Activated CD4-positive, alpha-beta T cell treated with anti-CD3 and anti-CD28 coated beads for 4 hours (primary cell): ENCODE measurements at regions not wholly inside any gene's neighbourhood (a gene's known extent, or its start where the extent isn't known, plus 50 kb on each side); places are given as distances from the start of the nearest gene placed in this dataset.
"Not testable (repeated sequence)": the region's sequence is repeated elsewhere in the genome, so short reads cannot be mapped to it uniquely, and the experiment has no call there.

Experiments used
- DNase-seq, 2 donors: peaks; one replicate each; pipeline ENCODE4 v3.0.0-alpha.2; 2020

- no peak for DNase-seq
Measured at GRCh38 chr1:229017091-229017490, 253.8 kb upstream of the RAB4A start.

- DNase-seq = no peak
Measured at GRCh38 chr1:229018674-229019295, 252.1 kb upstream of the RAB4A start.

DNA sequence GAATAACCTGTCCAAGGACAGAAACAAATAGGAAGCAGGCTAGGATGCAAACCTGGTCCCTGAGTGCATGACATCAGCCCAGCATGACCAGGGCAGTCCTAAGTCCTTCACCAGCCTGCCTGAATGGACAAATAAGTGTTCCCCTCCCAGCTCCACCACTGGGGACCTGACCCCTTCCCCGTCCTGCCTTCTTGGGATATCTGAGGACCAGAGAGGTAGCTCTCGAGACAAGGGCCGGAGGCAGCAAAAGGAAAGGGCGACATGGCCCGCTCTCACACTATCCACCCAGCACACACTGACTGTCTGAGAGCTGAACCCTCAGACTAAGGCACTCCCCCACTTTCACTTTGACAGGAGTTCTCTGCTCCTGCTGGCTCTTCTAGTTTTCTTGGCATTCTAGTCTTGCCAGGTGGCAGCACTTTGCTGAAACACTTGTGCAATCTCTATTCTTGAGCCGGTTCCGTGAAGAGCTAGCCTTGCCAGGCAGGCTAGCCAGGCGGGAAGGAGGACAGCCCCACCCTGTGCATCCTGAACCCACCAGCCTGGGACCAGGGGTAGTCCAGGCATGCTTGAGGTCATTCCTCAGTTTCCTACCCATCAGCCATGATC, 251.1 kb upstream of the RAB4A start:
- no peak for DNase-seq

GRCh38 chr1:229021034-229021433, 249.9 kb upstream of the RAB4A start:
- DNase-seq = not testable (repeated sequence)

DNA sequence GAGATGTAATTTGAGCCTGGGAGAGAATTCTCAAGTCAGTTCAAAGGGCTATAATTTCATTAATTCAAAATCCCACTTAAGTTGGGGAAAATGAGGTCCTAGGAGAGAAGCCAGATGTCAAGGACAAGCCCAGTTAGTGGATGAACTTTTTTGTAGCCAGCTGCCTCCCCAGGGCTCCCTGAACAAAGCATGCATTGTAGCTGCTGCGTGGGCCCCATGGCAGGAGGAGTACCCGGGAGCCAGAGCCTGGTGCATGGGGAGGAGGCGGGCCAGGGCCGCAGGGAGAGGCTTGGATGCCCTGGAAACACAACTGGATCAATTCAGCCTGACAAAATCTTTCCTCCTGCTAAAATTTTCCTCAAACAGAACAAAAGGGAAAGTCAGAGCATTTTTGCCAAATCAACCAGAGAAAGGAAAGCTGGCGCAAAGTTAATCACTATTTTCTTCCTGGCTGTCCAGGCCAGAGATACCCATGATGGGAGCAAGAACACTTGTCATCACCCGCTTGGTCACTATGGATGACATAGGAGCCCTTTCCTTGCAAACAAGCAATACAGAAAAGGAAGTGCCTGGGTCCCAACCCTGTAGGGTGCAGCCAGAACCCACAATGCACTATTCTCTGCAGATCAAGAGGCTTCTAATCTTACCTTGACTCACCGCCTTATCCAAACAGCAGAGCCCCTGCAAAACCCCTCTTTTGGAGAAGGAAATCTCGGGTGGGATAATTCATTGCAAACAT, 248.1 kb upstream of the RAB4A start:
- DNase-seq = no peak

DNA sequence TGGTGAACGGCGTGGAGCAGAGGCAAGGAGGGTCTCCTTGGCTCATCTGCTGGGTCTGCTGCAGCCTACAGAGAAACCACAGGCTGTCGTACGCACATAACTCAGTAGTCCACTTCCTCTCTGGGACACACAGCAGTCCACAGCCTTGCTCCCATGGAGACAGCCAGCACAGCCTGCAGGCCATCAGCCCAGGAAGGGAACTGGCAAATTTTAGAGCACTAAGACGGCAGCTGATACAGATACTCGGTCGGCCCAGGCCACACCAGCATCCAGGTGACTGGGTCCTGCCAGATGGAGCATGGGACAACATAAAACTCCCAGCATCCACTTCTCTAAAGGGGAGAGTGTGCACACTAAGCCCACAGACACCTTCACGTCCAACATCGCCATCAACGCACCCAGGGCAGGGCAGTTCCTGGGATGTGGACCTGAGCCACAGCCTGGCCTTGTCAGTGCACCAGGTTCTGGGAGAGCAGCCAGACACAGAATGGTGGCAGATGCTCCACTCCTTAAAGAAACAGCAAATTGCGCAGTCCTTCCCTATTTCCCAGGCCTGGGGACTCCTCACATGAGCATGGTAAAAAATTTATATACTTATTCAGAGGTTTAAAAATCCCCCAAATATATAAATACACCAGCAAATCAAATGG, 247.1 kb upstream of the RAB4A start:
- no peak for DNase-seq

DNA sequence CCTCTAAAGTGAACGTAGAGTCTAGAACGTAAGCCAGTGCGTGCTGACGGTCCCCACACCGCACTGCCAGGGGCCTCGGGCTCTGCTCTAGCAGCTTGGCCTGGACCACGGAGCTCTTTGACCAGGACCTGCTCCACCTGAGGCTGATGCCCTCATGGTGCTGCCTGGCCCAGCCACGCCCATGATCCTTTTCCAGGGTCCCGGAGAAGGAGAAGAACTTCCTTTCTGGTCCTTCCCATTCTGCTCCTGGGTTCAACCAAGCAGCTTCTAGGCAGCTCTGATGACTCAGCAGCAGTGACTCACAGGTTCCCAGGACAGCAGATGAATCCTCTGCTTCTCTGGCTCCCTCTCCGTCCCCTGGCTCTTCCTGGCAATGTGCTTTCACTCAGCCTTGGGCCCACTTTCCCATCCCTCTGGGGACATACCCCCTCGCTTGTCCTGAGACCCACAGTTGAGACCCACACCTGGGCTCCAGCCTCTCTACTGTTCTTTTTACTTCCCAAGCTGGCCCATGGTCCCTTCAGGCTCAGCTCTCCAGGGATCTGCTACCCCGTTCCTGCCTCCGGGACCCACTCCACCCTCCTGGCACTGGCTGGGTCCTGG, 246.3 kb upstream of the RAB4A start:
- DNase-seq = no peak

GRCh38 chr1:229025576-229025975, 245.3 kb upstream of the RAB4A start:
- DNase-seq = no peak

DNA sequence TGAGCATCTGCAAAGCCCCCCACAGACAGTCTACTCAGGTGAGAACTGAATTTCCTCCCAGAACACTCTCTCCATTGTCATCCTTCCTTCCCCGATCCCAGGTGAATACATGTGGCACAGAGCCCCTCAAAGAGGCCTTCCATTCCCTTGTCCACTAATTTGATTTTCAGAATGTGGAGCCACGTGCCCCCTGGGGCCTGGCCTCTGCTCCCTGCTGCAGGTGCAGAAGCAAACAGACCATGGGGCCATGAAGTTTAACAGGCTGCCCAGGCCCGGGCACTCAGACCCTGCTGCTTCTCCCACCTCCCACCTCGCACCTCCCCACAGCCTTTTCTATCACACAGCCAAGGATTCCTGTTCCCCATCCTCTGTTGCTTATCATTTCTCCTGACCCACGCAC, 243.8 kb upstream of the RAB4A start:
- no peak for DNase-seq

DNA sequence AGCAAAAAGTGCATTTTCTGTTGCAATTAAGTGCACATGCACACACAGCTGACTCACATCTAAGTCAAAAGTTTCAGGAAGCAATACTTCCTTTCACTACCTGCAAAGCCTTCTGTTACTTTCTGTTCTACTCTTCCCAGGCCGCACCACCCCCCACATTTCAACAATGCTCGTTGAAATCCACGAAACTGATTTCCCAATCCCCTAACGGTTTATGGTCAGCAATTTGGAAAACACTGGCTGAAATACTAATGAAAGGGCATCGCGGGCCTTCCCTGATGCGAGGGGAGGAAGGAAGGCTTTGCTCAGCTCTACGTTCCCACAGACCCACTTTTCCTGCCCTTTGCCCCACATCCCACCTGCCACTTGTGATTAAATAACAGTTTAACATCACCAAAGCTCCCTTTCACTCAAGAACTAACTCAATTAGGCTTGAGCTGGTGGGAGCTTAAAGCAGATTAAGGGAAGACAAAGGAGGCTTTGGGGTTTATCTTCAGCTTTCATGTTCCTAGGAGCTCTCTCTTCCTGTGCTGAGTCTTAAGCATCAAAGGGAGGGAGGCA, 243.2 kb upstream of the RAB4A start:
- peak; percentile 13 to 18 for DNase-seq

- DNase-seq = no peak
Measured at GRCh38 chr1:229028544-229028943, 242.4 kb upstream of the RAB4A start.

GRCh38 chr1:229028987-229029878, 241.7 kb upstream of the RAB4A start:
- DNase-seq = no peak

- no peak for DNase-seq
Measured at GRCh38 chr1:229029879-229030235, 241.1 kb upstream of the RAB4A start.

GRCh38 chr1:229030630-229031029, 240.3 kb upstream of the RAB4A start:
- no peak for DNase-seq

DNA sequence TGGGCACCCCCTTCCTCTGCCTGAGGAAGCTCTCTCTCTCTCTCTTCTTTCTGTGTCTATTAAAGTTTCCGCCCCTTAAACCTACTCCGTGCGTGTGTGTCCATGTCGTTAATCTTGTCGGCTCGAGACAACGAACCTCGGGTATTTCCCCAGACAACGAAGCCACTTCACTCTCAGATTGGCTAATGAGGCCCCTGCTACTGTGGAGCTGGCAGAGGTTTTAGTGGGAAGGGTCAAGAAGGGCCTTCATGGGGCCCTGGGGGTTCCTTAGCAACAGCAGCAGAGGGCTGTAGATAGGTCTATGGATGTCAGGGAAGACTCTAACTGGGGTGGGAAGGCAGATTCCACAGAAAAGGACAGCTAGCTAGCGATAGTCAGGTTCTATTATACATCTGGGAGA, 239.8 kb upstream of the RAB4A start:
- DNase-seq = no peak

DNA sequence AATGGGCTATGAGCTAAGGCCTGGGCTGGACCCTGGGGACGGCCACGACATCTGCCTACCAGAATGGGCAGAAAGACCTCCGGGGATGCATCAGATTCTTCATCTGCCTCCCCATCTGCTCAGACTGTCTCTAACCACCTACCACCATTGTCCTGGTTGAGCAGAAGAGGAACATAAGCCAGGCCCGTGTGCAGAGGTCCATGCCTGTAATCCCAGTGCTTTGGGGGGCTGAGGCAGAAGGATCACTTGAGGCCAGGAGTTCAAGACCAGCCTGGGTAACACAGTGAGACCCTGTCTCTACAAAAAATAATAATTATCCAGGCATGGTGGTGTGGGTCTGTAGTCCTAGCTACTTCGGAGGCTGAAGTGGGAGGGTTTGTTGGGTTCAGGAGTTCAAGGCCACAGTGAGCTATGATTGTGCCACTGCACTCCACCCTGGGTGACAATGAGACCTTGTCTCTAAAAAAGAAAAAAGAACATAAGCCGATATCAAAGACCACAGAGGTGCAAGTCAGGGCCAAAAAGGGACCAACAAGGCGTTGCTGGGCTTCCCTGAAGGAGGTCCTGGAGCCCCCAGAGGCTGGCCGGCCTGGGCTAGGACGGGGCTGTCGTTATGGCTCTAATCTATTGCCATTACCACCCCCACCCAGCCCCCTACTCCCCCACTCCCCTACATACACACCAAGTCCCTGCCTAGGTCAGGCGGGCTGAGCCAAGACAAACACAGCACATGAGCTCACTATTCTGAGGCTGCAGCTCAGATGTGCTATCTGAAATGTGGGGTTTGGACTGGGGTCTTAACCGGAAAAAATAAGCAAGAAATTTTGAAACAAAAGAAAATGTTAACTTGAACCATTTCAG, 239.2 kb upstream of the RAB4A start:
- no peak for DNase-seq

- no peak for DNase-seq
Measured at GRCh38 chr1:229032375-229032774, 238.5 kb upstream of the RAB4A start.

- DNase-seq = no peak
Measured at GRCh38 chr1:229033480-229033879, 237.4 kb upstream of the RAB4A start.

- DNase-seq = no peak
Measured at GRCh38 chr1:229034342-229034741, 236.6 kb upstream of the RAB4A start.

DNA sequence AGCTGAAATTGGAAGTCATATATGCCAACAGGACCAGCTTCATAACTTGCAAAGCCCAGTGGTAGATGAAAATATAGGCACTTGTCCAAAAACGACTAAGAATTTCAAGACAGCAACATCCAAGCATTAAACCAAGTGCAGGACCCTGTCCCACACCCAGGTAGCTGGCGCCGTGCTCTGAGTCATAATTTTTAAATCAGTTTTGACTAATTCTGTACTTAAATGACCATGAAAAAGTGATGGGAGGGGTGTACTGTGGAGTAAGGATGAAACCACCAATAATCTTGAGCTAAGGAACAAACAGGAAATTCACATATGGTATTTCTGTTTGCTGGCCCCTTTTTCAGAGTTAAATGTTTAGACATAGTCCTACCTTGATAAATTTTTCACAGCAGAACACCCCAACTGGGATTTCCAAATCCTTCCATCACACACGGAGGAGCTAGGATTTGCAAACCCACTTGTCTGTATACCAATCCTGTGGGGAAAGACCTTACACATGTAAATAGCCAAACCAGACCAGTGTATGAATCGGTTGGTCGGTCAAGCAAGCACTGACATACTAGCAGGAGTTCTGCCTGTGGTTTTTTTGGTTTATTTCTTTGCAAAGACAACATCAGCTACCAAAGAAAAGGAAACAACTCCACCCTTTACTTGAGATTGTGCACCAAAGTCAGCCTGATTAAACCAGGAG, 235.7 kb upstream of the RAB4A start:
- no peak for DNase-seq

- no peak for DNase-seq
Measured at GRCh38 chr1:229035748-229036082, 235.2 kb upstream of the RAB4A start.
